SK-N-SH (cell line): ENCODE measurements at regions not wholly inside any gene's neighbourhood (a gene's known extent, or its start where the extent isn't known, plus 50 kb on each side); places are given as distances from the start of the nearest gene placed in this dataset.

Experiments used
- CTCF ChIA-PET: fragments of 300-600, 350-600 bp; formaldehyde crosslinking; extraction: SDS; loops from one replicate; lab custom pipeline; 2021; lab: Yijun Ruan, JAX
- POLR2A ChIA-PET: fragments of 350-600 bp; sonication (Branson Sonifier 250); formaldehyde crosslinking; extraction: SDS; loops from one replicate; lab custom pipeline; 2020; ENCODE audit warnings: antibody characterized with exemption, inconsistent platforms; lab: Yijun Ruan, JAX
- DNase-seq: peaks from one replicate; pipeline ENCODE4 v3.0.0; 2012
- H2AFZ ChIP-seq: fragments of 200-600 bp; sonication (generic); 2 replicates; pipeline ENCODE4 v1.8.1; 2016; ENCODE audit warnings: antibody characterized with exemption, mild to moderate bottlenecking, low read depth
- H3F3A ChIP-seq: fragments of 200-600 bp; sonication (generic); replicated peaks from 2 replicates; pipeline ENCODE3; 2016; ENCODE audit warnings: antibody characterized with exemption, mild to moderate bottlenecking; ENCODE audit not compliant: insufficient read depth
- H3K27ac ChIP-seq, 2 experiments: fragments of 200-500 bp in 1 of 2; fragments of 200-600 bp in 1 of 2; sonication (Bioruptor generic) in 1 of 2; sonication (generic), shearing (Covaris generic) in 1 of 2; 2 replicates each; pipeline versions ENCODE4 v1.5.1 to v1.6.1; 2014 to 2016; ENCODE audit warnings: low read depth in 2 of 2, inconsistent platforms in 1 of 2, low read length in 1 of 2, mild to moderate bottlenecking in 1 of 2, mixed read lengths in 1 of 2
- H3K27me3 ChIP-seq: fragments of 200-600 bp; sonication (generic), shearing (Covaris generic); 2 replicates; pipeline ENCODE4 v1.6.1; 2016; ENCODE audit warnings: mixed run types; ENCODE audit not compliant: insufficient read depth
- H3K36me3 ChIP-seq, 2 experiments: fragments of 200-500 bp in 1 of 2; fragments of 200-600 bp in 1 of 2; sonication (Bioruptor generic) in 1 of 2; sonication (generic) in 1 of 2; replicated peaks in 1 of 2; 2 replicates each; pipeline versions ENCODE3 to v1.5.1; 2014 to 2016; ENCODE audit warnings: low read length in 1 of 2, mild to moderate bottlenecking in 1 of 2; ENCODE audit not compliant: insufficient read depth in 2 of 2, control insufficient read depth in 1 of 2
- H3K4me1 ChIP-seq, 2 experiments: fragments of 200-500 bp in 1 of 2; fragments of 200-600 bp in 1 of 2; sonication (Bioruptor generic) in 1 of 2; sonication (generic), shearing (Covaris generic) in 1 of 2; 2 replicates each; pipeline versions ENCODE4 v1.5.1 to v1.6.1; 2014 to 2016; ENCODE audit warnings: low read depth in 1 of 2, low read length in 1 of 2, mixed run types in 1 of 2; ENCODE audit not compliant: insufficient read depth in 2 of 2, control insufficient read depth in 1 of 2
- H3K4me2 ChIP-seq: fragments of 200-600 bp; sonication (generic), shearing (Covaris generic); 2 replicates; pipeline ENCODE4 v1.6.1; 2017; ENCODE audit warnings: mixed run types
- H3K4me3 ChIP-seq, 2 experiments: fragments of 200-500 bp in 1 of 2; fragments of 200-600 bp in 1 of 2; sonication (Bioruptor generic) in 1 of 2; sonication (generic), shearing (Covaris generic) in 1 of 2; 2 replicates each; pipeline versions ENCODE4 v1.5.1 to v1.8.1; 2014 to 2016; ENCODE audit warnings: low read depth in 2 of 2, inconsistent platforms in 1 of 2, low read length in 1 of 2, mild to moderate bottlenecking in 1 of 2, mixed read lengths in 1 of 2, moderate library complexity in 1 of 2
- H3K79me2 ChIP-seq: fragments of 200-600 bp; sonication (generic); 2 replicates; pipeline ENCODE4 v1.8.1; 2017; ENCODE audit warnings: mild to moderate bottlenecking; ENCODE audit not compliant: insufficient read depth
- H3K9ac ChIP-seq: fragments of 200-600 bp; sonication (generic); 2 replicates; pipeline ENCODE4 v1.6.1; 2017; ENCODE audit warnings: mixed run types
- H3K9me2 ChIP-seq: fragments of 200-600 bp; sonication (generic); 2 replicates; pipeline ENCODE4 v1.6.1; 2017; ENCODE audit warnings: mixed run types
- H3K9me3 ChIP-seq: fragments of 200-600 bp; sonication (generic); 2 replicates; pipeline ENCODE4 v1.6.1; 2017; ENCODE audit warnings: mixed run types, mild to moderate bottlenecking, moderate library complexity
- H4K20me1 ChIP-seq: fragments of 200-600 bp; sonication (generic); 2 replicates; pipeline ENCODE4 v1.6.1; 2017; ENCODE audit warnings: mild to moderate bottlenecking, mixed run types; ENCODE audit not compliant: insufficient read depth
- CHD2 ChIP-seq: fragments of 150-350 bp; IDR thresholded peaks from 2 replicates; pipeline ENCODE4 v1.6.1; 2018; ENCODE audit warnings: low read length; ENCODE audit not compliant: partially characterized antibody
- ELF1 ChIP-seq: IDR thresholded peaks from 2 replicates; pipeline ENCODE4 v1.4.0; 2012
- EZH2phosphoT487 ChIP-seq: fragments of 200-600 bp; sonication (generic); IDR thresholded peaks from 2 replicates; pipeline ENCODE4 v1.6.1; 2017; ENCODE audit warnings: low read depth, mixed run types, mild to moderate bottlenecking, antibody characterized with exemption, moderate library complexity, borderline replicate concordance
- FOXM1 ChIP-seq: IDR thresholded peaks from 2 replicates; pipeline ENCODE4 v1.4.0; 2012; ENCODE audit warnings: low read depth, mild to moderate bottlenecking
- GABPA ChIP-seq: IDR thresholded peaks from 2 replicates; pipeline ENCODE4 v1.4.0; 2012; ENCODE audit warnings: low read depth, mild to moderate bottlenecking
- NFIC ChIP-seq: IDR thresholded peaks from 2 replicates; pipeline ENCODE4 v1.4.0; 2012; ENCODE audit warnings: borderline replicate concordance
- RXRA ChIP-seq: IDR thresholded peaks from 2 replicates; pipeline ENCODE4 v1.4.0; 2012; ENCODE audit warnings: low read depth, mild to moderate bottlenecking, borderline replicate concordance
- WGBS: methylation state at CpG from one replicate; pipeline ENCODE4 v1.1.6; 2017; ENCODE audit warnings: low lambda C conversion rate; 5-methylcytosine and 5-hydroxymethylcytosine counted together
- TF ChIP-seq, protein P1 (sequence below): IDR thresholded peaks from 2 replicates; pipeline ENCODE4 v1.6.1; 2012; ENCODE audit warnings: mild to moderate bottlenecking, low read depth, low read length, moderate library complexity
- TF ChIP-seq, protein P2 (sequence below): IDR thresholded peaks from 2 replicates; pipeline ENCODE4; 2012
- TF ChIP-seq, protein P3 (sequence below): fragments of 150-350 bp; IDR thresholded peaks from 2 replicates; pipeline ENCODE4 v1.6.1; 2017; ENCODE audit warnings: antibody characterized with exemption, low read length, low read depth, borderline replicate concordance

DNA sequence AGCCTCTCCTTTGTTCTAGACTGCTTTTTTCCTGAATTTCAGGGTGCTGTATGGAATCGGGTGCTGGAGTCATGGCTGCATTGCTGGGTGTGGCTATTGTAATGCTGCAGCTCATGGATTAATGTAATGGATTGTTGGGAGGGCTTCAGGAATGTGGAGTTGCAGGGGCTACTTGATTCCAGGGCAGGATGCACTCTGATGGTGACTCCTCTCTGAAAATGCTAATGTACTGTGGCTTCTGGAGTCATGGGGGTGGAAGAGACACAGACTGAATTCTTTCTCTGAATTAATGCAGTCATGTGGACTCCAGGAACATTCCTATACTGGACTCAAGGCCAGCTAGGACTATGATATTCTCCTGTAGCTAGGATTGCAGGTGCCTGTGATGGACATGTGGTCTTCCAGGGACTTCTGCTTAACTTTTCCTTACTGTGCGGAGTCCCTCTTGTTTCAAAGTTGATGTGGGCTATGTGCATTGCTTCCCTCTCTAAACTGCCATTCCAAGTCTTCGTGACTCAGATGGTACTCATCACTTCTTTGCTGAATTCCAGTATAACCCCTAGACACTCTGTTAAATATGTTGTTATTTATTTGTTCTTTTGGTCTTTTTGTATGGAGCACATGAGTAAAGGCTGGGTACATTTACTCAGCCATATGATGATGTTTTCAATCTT is 396.2 kb downstream of the KCTD16 start (continued):
- TF ChIP-seq, protein P1, sequence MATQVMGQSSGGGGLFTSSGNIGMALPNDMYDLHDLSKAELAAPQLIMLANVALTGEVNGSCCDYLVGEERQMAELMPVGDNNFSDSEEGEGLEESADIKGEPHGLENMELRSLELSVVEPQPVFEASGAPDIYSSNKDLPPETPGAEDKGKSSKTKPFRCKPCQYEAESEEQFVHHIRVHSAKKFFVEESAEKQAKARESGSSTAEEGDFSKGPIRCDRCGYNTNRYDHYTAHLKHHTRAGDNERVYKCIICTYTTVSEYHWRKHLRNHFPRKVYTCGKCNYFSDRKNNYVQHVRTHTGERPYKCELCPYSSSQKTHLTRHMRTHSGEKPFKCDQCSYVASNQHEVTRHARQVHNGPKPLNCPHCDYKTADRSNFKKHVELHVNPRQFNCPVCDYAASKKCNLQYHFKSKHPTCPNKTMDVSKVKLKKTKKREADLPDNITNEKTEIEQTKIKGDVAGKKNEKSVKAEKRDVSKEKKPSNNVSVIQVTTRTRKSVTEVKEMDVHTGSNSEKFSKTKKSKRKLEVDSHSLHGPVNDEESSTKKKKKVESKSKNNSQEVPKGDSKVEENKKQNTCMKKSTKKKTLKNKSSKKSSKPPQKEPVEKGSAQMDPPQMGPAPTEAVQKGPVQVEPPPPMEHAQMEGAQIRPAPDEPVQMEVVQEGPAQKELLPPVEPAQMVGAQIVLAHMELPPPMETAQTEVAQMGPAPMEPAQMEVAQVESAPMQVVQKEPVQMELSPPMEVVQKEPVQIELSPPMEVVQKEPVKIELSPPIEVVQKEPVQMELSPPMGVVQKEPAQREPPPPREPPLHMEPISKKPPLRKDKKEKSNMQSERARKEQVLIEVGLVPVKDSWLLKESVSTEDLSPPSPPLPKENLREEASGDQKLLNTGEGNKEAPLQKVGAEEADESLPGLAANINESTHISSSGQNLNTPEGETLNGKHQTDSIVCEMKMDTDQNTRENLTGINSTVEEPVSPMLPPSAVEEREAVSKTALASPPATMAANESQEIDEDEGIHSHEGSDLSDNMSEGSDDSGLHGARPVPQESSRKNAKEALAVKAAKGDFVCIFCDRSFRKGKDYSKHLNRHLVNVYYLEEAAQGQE: no peak
- TF ChIP-seq, protein P2, sequence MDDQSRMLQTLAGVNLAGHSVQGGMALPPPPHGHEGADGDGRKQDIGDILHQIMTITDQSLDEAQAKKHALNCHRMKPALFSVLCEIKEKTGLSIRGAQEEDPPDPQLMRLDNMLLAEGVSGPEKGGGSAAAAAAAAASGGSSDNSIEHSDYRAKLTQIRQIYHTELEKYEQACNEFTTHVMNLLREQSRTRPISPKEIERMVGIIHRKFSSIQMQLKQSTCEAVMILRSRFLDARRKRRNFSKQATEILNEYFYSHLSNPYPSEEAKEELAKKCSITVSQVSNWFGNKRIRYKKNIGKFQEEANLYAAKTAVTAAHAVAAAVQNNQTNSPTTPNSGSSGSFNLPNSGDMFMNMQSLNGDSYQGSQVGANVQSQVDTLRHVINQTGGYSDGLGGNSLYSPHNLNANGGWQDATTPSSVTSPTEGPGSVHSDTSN: no peak
- no peak for TF ChIP-seq RXRA
- TF ChIP-seq EZH2phosphoT487: no peak
- TF ChIP-seq, protein P3, sequence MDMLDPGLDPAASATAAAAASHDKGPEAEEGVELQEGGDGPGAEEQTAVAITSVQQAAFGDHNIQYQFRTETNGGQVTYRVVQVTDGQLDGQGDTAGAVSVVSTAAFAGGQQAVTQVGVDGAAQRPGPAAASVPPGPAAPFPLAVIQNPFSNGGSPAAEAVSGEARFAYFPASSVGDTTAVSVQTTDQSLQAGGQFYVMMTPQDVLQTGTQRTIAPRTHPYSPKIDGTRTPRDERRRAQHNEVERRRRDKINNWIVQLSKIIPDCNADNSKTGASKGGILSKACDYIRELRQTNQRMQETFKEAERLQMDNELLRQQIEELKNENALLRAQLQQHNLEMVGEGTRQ: no peak
- TF ChIP-seq ELF1: no peak
- no peak for TF ChIP-seq CHD2
- no peak for TF ChIP-seq GABPA

DNA sequence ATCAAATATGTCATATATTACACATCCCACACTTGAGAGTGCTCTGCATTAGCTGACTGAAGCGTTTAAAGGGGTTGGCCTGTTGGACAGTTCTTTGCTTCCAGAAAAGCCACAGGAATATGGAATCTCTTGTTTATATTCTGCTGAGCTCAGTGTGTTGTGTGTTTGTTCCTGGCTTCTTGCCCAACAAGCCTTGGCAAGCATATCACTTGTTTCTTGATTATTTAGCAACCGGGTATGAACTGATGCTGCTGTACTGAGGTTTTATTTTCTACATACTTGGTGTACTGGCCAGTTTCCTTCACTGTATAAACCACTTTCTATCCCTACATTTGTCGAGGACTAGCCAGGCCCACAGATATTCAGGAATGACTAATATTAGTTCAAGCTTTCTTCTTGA is 378.9 kb downstream of the KCTD16 start:
- 41% methylated on average over 3 of the region's 3 CpGs for WGBS
- DNase-seq: no peak

More for the DNA sequence above, 378.9 kb downstream of the KCTD16 start:
- peaks cover 11% of the 10 kb centered on the region for H3F3A ChIP-seq
- 0 out of 4 replicates have a peak, but pooled peaks cover 0 to 4% of the 10 kb centered on the region in 2 experiments for H3K4me1 ChIP-seq
- H3K9me3 ChIP-seq: no peaks in the 10 kb centered on the region
- H3K79me2 ChIP-seq: no peaks in the 10 kb centered on the region
- no peak overlapping the region for H3K27ac ChIP-seq
- H3K36me3 ChIP-seq: no peaks in the 10 kb centered on the region
- no peak overlapping the region for H2AFZ ChIP-seq
- no peak overlapping the region for H3K4me3 ChIP-seq
- H3K4me2 ChIP-seq: no peak overlapping the region
- no peaks in the 10 kb centered on the region for H4K20me1 ChIP-seq
- H3K27me3 ChIP-seq: no peaks in the 10 kb centered on the region
- H3K9ac ChIP-seq: no peak overlapping the region
- no peaks in the 10 kb centered on the region for H3K9me2 ChIP-seq
- CTCF ChIA-PET: no interaction called here
- TF ChIP-seq NFIC (0 out of 2 replicates have a peak, but pooled peaks have one; percentile 5), FOXM1 (no peak)
- TF ChIP-seq, protein P1: peak; percentile 14; the same call in 1 of the 2 replicates
- POLR2A ChIA-PET: no interaction called here
